GOT3 (cell line): ENCODE measurements at regions not wholly inside any gene's neighbourhood (a gene's known extent, or its start where the extent isn't known, plus 50 kb on each side); places are given as distances from the start of the nearest gene placed in this dataset.
"Not testable (repeated sequence)": the region's sequence is repeated elsewhere in the genome, so short reads cannot be mapped to it uniquely, and the experiment has no call there.

Source experiments
- DNase-seq: peaks from one replicate; lab custom pipeline; 2025; ENCODE audit warnings: mixed read lengths; lab: John Stamatoyannopoulos, UW

GRCh38 chr2:185384822-185385560 is 353.6 kb upstream of the FSIP2 start:
- no peak for DNase-seq

DNA sequence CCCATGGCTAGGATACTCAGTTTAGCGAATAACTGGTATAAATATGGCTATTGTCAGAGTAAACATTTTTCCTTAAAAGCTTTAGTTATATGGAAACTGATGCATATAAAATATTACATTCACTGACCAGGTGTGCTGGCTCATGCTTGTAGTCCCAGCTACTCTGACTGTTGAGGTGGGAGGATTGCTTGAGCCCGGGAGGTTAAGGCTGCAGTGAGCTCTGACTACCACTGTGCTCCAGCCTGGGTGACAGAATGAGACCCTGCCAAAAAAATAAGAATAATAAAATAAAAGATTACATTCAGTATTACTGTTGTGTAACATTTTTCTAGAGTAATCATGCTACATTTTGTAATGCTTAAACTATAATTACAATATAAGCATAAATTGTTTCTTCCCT is 350.4 kb upstream of the FSIP2 start:
- DNase-seq: no peak

- no peak for DNase-seq
Observed at GRCh38 chr2:185391543-185391942, 347.1 kb upstream of the FSIP2 start.

DNA sequence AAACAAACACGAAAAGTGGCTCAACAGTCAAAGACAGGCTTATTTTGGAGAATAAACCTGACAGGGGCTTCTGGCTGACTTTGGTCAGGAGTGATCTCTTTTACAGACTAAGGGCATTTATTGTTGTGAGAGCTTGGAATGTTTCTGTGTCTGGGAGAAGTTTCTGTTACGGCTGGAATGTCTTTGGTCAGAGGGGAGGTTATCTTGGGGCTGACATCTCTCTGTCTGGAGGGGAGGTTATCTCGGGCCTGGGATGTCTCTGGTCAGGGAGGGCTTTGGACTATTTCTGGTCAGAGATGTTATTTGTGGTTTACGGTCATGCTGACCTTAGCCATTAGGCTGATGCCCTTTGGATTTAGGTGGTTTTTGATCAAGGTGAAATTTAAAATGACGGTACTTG is 345.5 kb upstream of the FSIP2 start:
- no peak for DNase-seq

- no peak for DNase-seq
Observed at GRCh38 chr2:185402474-185402873, 336.1 kb upstream of the FSIP2 start.

GRCh38 chr2:185404578-185404977 is 334.0 kb upstream of the FSIP2 start:
- no peak for DNase-seq

DNA sequence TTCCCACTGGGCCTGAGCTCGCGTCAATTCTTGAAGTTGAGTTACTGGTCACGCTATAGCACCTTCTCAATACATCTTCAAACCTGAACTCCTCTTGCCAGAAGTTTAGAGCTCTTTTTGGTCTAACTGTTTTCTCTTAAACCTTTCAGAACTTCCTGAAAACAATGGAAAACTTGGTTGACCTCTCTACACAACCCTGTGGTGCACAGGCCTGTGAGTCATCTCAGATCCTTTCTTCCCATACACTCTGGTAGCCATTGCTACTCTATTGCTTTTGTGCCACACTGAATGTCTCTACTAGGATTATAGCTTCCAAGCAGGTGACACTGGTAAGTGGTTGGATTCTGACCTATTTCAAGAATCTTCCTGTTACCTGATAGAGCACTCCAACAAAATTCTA is 321.5 kb upstream of the FSIP2 start:
- DNase-seq: no peak

- no peak for DNase-seq
Observed at GRCh38 chr2:185417688-185418087, 320.9 kb upstream of the FSIP2 start.

DNA sequence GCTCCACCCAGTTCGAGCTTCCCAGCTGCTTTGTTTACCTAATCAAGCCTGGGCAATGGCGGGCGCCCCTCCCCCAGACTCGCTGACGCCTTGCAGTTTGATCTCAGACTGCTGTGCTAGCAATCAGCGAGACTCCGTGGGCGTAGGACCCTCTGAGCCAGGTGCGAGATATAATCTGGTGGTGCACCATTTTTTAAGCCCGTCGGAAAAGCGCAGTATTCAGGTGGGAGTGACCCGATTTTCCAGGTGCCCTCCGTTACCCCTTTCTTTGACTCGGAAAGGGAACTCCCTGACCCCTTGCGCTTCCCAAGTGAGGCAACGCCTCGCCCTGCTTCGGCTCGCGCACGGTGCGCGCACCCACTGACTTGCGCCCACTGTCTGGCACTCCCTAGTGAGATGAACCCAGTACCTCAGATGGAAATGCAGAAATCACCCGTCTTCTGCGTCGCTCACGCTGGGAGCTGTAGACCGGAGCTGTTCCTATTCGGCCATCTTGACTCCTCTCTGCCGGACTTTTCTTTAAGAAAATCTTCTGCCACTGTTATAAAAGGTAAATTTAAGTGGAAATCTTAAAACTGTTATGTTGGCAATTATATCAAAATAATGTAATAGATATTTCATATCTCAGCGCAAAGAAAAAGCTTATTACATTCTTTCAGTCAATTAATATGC is 313.5 kb upstream of the FSIP2 start:
- not testable (repeated sequence) for DNase-seq

DNA sequence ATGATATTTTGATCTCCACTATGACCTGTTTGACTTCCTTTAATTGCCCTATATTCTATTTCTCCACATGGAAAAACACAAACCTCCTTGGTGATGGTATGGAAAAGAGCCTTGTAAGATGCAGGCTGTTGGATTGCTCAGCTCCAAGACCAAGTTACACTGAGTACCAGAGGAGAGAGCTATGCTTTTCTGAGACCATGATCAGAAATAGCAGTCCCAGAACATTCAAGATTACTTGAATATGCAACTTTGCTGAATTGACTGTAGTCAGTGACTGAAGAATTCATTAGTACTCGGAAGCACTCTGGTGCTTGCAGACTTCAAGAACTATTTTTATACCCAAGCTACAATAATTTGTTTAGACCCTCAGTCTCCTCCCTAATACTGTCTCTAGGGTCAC is 310.6 kb upstream of the FSIP2 start:
- no peak for DNase-seq

- no peak for DNase-seq
Observed at GRCh38 chr2:185433824-185434223, 304.8 kb upstream of the FSIP2 start.

GRCh38 chr2:185436787-185437372 is 301.7 kb upstream of the FSIP2 start:
- DNase-seq: no peak

DNA sequence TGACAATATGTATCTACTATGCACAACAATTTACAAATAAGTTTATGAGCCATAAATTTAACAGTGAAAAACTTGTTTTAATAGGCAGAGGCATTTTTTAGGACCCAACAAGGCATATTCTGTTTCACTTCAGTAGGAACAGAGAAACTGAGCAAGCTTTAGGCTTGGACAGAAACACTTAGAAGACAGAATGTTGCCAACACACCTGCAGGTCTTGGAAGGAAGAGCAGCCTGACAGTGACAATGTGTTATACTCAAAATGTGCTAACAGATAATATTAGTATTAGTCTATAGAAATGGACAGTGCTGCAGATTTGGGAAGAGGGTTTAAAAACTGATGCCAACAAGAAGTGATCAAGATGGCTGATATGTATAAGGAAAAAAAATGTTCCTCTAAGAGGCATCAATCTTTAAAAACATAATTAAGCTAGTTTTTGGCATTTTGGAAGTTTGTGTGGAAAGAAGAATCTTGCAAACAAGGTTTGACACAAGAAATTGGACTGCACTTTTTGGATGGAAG is 297.1 kb upstream of the FSIP2 start:
- DNase-seq: no peak

- no peak for DNase-seq
Observed at GRCh38 chr2:185456517-185456916, 282.1 kb upstream of the FSIP2 start.

DNA sequence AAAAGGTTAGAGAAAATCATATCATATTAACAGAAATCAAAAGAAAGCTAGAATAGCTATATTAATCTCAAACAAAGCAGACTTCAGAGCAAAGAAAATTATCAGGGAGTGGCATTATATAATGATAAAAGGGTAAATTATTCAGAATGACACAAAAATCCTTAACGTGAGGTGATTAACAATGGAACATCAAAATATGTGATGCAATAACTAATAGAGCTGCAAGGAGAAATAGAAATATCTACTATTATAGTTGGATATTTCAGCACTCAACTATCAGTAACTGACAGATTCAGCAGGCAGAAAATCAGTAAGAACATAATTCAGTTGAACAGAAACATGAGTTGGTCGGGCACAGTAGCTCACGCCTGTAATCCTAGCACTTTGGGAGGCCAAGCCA is 275.1 kb upstream of the FSIP2 start:
- DNase-seq: no peak

DNA sequence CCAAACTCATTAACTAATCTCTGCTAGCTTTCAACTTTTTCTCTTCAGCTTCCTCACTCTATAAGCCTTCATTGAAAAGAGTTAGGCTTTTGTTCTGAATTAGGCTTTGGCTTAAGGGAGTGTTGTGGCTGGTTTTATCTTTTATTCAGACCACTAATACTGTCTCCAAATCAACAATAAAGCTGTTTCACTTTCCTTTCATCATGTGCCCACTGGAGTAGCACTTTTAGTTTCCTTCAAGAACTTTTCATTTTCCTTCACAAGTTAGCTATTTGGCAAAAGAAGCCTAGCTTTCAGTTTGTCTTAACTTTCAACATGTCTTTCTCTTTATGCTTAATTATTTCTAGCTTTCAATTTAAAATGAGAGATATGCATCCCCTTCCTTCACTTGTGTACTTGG is 271.7 kb upstream of the FSIP2 start:
- DNase-seq: no peak

DNA sequence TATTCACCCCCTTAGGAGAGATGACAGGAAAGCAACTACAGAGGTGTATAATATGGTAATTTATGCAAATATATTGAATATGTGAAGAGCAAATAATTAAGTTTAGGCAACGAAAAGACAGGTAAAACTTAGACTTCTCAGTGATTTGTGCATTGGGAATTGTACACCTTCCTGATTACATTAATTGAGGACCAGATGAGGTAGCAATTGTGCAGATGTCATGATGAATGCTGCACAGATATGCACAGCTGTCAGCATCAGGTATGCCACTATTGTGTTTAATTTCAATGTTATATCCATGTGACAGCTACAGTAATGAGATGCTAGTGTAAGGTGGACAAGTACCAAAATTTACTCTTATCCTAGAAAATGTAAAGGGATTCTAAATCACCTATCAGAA is 267.2 kb upstream of the FSIP2 start:
- DNase-seq: no peak

GRCh38 chr2:185472574-185472973 is 266.0 kb upstream of the FSIP2 start:
- no peak for DNase-seq

- DNase-seq: no peak
Observed at GRCh38 chr2:185473838-185474237, 264.8 kb upstream of the FSIP2 start.

- DNase-seq: no peak
Observed at GRCh38 chr2:185475914-185476313, 262.7 kb upstream of the FSIP2 start.

DNA sequence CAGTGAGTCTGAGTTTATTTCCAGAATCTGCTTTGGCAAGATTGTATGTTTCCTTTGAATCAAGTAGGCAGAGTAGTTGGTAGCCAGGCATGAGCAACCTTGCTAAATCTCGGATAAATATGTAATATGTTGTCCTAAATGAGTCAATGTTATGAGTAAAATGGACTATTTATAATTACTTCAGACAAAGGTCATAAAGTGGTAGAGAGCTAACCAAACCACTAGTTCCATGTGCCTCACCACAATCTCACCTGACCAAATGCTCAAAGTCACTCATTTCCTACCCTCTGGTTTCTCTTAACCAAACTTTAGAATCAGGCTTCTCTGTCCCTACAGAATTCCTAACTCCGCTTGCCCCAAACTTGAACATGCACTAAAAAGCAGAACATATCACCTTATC is 261.2 kb upstream of the FSIP2 start:
- no peak for DNase-seq

- no peak for DNase-seq
Observed at GRCh38 chr2:185484602-185485001, 254.0 kb upstream of the FSIP2 start.

GRCh38 chr2:185502351-185502750 is 236.3 kb upstream of the FSIP2 start:
- no peak for DNase-seq
